Retinal pigment epithelial cell (primary cell): ENCODE measurements at regions not wholly inside any gene's neighbourhood (a gene's known extent, or its start where the extent isn't known, plus 50 kb on each side); places are given as distances from the start of the nearest gene placed in this dataset.

Experiments
- DNase-seq: peaks from one replicate; pipeline ENCODE4 v3.0.0-alpha.2; 2010; ENCODE audit warnings: low read depth
- H3K4me3 ChIP-seq: 2 replicates; pipeline ENCODE4 v1.5.1; 2011; ENCODE audit warnings: mild to moderate bottlenecking, low read length, control low read depth, moderate library complexity
- TF ChIP-seq, protein P1 (sequence below): conservative IDR thresholded peaks from 2 replicates; pipeline ENCODE4 v1.5.1; 2011; ENCODE audit warnings: low read depth, low read length, control low read depth, inconsistent platforms

DNA sequence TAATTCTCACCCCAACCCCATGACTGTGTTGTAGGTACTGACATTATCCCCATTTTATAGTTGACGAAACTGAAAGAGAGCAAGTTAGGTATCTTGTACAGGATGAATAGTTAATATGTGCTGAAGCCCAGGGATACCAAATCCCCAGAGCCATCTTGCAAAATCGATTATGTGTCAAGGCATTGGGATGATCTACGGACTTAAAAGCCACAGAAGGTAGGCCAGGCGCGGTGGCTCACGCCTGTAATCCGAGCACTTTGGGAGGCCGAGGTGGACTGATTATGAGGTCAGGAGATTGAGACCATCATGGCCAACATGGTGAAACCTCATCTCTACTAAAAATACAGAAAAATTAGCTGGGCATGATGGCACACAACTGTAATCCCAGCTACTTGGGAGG, 242.4 kb upstream of the RHOBTB1 start:
- H3K4me3 ChIP-seq: no peak overlapping the region
- TF ChIP-seq, protein P1, sequence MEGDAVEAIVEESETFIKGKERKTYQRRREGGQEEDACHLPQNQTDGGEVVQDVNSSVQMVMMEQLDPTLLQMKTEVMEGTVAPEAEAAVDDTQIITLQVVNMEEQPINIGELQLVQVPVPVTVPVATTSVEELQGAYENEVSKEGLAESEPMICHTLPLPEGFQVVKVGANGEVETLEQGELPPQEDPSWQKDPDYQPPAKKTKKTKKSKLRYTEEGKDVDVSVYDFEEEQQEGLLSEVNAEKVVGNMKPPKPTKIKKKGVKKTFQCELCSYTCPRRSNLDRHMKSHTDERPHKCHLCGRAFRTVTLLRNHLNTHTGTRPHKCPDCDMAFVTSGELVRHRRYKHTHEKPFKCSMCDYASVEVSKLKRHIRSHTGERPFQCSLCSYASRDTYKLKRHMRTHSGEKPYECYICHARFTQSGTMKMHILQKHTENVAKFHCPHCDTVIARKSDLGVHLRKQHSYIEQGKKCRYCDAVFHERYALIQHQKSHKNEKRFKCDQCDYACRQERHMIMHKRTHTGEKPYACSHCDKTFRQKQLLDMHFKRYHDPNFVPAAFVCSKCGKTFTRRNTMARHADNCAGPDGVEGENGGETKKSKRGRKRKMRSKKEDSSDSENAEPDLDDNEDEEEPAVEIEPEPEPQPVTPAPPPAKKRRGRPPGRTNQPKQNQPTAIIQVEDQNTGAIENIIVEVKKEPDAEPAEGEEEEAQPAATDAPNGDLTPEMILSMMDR: no peak
- no peak for DNase-seq

DNA sequence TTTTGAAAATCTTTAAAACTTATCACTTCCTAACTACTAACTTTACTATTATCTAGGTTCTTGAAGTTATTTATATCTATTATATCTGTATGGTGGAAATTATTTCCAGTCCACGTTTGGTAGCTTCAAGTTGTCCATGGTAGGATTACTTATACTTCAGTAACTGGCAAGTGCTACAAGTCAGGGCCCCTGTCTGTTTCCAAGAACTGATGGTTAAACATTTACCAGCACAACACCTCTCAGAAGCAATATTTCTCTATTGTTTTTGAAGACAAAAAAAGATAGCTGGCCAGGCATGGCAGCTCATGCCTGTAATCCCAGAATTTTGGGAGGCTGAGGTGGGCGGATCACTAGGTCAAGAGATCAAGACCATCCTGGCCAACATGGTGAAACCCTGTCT, 240.4 kb upstream of the RHOBTB1 start:
- TF ChIP-seq, protein P1: no peak
- DNase-seq: no peak
- H3K4me3 ChIP-seq: no peak overlapping the region

DNA sequence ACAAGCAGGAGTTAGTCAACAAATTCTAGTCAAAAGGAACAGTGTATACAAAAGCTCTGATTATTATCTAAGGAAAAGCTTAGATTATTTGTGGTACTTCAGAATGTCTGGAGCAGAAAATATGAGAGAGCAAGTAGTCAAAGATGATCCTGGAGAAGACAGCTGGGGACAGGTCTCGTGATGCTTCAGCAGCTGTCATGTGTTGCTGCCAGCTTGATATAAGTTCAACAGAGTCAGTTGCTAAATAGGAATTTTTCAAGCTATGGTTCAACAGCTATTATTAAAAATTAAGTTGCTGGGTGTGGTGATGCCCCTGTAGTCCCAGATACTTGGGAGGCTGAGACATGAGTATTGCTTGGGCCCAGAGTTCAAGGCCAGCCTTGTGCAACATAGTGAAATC, 240.0 kb upstream of the RHOBTB1 start:
- no peak for DNase-seq
- TF ChIP-seq, protein P1: no peak
- no peak overlapping the region for H3K4me3 ChIP-seq

DNA sequence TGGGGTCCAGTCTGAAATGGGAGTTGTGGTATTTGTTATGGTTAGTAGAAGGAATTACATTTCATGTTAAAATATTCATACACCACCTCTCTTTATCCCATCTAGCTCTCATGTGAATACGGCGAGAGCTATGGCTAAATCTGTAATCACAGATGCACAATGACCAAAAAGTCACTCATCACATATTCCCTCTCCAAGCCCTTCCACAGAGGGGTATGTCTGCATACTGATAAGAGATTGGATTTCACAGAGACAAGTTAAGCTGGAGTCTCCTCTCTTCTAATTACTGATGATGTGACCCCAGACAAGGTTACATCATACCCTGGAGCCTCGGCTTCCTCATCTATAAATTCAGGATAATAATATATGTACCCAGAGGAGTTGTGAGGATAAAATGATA, 237.8 kb upstream of the RHOBTB1 start:
- TF ChIP-seq, protein P1: no peak
- no peak for DNase-seq
- no peak overlapping the region for H3K4me3 ChIP-seq

DNA sequence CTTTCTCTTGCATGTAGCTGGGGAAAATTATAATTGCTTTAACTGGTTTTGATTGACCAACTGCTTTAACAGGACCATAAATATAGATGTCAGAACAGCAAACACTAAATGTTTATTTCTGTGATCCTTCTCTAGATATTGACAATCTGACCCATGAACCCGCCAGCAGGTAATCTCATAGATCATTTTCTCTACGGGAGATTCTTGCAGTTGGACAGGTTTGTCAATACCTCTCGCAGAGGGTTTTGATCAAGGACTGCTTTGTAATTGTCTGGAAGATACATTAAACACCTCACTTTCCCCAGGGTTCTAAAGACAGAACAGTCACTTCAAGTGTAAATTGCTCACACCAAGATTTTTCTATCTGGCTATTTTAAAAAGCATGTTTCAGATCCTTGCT, 235.8 kb upstream of the RHOBTB1 start:
- TF ChIP-seq, protein P1: no peak
- DNase-seq: no peak
- no peak overlapping the region for H3K4me3 ChIP-seq

DNA sequence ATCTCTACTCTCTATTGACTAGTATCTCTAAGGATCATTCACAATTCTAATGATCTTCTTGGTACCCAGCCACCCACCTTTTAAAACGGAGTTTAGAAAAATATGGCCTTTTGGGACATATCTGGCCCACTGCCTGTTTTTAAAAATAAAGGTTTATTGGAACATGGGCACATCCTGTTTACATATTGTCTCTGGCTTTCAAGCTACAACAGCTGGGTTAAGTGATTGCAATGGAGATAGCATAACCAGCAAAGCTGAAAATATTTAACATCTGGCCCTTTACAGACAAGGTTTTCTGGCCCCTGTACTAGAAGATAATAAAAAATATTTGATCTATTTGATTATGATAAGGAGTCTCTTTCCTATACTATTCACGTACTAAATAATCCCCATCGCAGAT, 232.4 kb upstream of the RHOBTB1 start:
- DNase-seq: no peak
- no peak overlapping the region for H3K4me3 ChIP-seq
- TF ChIP-seq, protein P1: no peak

DNA sequence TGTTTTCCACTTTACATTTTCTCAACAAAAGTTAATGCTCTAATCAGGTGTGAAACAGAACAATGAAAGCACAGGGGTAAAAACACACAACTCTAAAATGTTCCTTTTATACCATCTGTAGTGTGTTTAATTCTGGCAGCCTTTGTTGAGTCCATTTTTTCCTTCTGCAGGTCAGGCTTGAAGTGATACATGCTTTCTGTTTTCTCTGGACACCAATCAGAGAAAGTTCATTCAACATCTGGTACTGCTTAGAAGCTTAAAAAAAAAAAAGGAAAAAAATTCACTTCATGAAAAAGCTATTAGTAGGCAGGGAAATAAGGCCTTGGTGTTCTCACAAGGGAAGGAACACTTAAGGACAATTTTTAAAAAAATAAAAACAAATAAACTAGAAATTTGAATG, 231.3 kb upstream of the RHOBTB1 start:
- no peak for DNase-seq
- no peak overlapping the region for H3K4me3 ChIP-seq
- TF ChIP-seq, protein P1: no peak
